Caki2 (cell line): ENCODE measurements at regions not wholly inside any gene's neighbourhood (a gene's known extent, or its start where the extent isn't known, plus 50 kb on each side); places are given as distances from the start of the nearest gene placed in this dataset.
"Not testable (repeated sequence)": the region's sequence is repeated elsewhere in the genome, so short reads cannot be mapped to it uniquely, and the experiment has no call there.

Experiments
- DNase-seq: peaks from one replicate; pipeline ENCODE4 v3.0.0-alpha.2; 2015; ENCODE audit warnings: low read depth
- in situ Hi-C: cut with HindIII; loops from 2 replicates; pipeline ENCODE4 v1.10.0; 2016; ENCODE audit warnings: low sequenced_read_pairs, low pct_unique_long_range_greater_than_20kb, mixed read lengths

DNA sequence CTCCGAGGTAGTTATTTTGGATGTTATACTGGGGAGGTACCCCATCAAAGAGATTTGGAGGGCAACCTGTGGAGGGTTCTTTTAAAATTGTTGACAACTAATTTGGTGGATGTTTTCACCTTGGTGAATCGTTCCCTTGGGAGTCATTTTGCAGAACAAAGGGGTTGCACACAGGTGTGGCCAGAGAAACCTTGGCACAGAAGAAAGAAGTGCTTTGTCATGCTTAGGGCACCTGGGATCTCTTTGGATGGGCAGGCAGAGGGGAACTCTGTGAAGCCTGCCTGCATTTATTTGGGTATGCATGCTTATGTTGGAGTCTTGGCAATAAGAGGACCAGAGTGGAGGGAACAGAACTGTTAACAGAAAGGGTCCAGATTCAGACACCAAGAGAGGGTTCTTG is 376.4 kb upstream of the AMELY start:
- in situ Hi-C loops, DNase-seq: not testable (repeated sequence)

DNA sequence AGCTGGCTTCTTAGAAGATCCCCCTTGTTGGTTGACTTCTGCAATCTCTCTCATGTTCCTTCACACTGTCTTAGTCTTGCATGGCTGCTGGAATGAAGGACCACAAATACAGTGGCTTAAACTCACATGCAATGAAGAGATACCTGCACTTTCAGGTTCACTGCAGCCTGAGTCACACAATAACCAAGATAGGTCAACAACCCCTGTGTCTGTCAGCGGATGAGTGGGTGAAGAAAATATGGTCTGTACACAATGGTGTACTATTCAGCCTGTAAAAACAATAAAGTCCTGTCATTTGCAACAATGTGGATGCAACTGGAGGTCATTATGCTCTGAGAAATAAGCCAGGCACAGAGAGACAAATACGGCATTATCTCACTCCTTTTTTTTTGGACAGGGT is 373.8 kb upstream of the AMELY start:
- in situ Hi-C loops, result no loop called here
- peak; percentile 16 for DNase-seq

DNA sequence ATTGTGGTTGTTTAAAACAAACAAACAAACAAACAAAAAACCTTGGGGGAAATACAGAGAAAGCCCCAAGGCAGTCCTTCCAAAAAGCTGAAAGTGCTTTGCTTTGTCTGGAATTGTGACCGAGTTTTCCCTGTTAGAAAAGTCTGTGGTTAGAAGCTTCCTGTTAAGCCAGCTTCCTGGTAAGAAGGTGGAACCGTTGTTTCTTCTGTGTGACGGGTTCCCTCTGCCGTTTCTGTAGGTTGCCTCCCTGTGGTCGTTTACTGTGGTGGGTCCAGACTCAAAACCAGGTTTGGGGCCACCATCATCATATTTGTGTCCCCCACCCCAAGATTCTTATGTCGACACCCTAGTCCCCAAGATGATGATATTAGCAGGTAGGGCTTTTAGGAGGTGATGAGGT is 371.4 kb upstream of the AMELY start:
- in situ Hi-C loops, result no loop called here
- no peak for DNase-seq

DNA sequence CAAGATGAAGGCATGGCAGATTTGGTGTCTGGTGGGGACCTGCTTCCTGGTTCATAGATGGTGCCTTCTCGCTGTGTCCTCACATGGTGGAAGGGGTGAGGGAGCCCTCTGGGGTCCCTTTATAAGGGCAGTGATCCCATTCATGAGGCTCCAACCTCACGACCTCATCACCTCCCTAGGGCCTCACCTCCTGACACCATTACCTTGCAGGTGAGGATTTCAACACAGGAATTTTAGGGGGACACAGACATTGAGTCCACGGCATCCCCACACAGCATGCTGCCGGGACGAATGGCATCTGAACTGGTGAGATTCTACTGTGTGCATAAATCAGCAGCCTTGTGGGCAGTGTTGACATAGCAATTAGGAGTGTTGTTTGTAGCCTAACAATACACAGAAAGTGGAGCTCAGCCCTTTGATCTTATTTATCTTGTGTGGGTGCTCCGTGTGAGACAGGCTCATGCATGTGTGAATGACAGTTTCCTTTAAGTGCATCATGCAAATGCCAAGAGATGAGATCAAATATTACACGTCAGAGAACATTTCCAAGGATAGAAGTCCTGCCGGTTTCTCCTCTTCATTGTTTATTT is 368.7 kb upstream of the AMELY start:
- DNase-seq, in situ Hi-C loops: not testable (repeated sequence)

DNA sequence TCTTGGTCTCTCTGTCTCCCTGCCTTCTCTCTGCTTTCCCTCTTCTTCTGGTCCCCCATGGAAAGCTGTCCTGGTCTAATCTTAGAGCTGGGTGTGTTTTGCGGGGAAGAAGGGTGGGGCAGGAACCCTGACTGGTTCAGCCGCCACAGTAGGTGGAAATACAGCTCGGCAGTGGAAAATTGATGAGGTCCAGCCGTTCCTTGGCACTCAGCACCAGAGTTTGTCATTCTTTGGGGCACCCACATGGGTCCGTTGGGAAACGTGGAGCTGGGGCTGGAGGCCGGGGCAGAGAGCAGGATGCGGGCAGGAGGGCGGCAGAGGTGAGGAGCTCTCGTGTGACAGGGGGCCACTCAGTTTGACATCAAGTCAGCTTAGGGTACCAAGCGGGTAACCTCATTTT is 364.2 kb upstream of the AMELY start:
- in situ Hi-C loops, result no loop called here
- DNase-seq, result no peak

DNA sequence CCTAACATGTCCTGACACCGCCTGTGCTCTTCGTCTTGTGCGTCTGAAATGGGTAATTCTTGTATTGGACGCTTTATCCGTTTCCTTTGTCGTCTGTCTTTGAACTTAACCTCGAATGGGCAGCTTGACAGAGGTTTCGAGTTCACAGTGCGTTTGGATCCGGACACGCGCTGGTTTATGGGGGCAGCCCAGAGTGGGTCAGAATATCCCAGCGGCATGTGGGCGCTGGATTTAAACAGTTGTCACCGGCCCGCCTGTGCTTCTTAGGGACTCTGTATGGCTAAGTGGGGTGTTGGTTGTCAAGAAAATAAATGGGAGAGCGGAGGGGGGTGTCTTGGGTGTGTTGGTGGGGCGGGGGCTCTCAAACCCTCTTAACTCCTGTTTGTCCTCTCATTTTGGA is 363.5 kb upstream of the AMELY start:
- in situ Hi-C loops, result no loop called here
- no peak for DNase-seq

DNA sequence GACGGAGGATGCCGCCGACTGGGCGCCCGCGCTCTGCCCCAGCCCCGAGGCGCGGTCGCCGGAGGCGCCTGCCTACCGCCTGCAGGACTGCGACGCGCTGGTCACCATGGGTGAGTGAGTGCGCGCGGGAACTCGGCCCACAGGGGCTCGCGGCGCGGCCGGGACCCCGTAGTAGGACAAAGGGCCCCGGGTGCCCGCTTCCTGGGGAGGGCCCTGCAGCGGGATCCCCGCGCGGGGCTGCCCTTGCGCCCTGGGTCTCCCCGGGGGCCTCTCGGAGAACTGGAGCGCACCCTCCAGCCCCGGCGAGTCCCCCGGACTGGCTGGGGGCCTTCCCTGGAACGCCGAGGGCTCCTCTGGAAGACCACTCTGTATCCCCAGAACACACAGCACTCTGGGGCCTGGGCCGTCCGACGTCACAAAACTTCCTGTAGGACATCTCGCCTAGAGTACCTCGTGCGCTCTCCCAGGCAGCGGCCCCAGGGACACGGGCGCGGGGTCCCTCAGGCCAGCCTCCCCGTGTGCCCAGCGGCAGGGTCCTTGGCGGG is 362.9 kb upstream of the AMELY start:
- DNase-seq, result no peak
- in situ Hi-C loops, result no loop called here

DNA sequence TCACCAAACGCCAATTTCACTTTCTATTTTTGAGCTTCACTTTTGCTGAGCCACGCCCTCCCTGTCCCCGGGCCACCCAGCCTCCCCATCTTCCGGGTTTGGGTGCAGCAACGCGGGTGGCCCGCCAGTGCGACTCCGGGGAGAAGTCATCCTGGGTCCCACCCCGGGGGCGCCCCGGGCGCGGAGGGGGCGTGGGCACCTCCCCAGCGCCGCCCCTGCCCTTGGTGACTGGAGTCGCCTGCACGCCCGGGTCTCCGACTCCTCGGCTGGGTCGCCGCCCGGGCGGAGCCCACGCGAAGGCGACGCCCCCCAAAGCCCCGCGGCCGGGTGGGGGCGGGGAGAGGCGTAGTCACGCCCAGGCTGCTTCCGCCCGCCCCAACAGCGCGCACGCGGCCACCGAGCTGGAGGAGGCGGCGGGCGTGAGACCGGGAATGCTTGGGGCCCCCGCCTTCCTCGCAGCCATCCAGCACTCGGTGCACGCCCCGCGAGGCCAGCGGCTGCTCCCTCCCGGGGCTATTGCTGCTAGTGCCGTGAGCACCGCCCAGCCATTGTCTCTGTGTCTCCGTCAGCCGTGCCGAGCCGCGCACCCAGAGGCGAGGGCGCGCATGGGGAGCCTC is 362.1 kb upstream of the AMELY start:
- peak; percentile 87 for DNase-seq
- in situ Hi-C loops, result no loop called here

DNA sequence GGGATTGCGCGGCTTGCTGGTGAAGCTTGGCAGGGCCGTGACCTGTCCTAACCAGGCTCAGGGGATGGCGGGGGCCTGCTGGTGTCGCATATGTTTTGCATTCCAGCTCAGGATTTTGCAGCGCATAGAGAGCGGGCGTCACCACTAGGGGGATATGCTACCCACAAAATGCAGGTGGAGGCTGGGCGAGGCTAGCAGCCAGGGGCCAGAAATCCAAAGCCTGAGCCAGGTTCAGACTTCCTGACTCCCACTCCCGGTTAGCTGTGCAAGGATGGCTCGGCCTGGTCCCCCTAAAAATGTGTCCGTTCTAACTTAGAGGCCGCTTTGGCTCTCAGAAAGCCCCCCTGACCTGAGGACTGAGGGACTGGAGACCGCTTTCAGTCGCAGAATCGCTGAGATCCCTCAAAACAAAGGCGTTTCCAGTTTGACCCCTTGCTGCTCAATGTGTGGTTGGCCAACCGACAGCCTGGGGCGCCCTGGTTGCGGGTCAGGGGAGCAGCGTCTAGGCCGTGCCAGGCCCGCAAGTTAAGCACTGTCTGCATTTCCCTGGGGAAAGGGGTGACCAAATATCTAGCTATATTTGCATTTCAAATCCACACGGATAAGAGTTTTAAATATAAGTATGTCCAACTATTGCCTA is 361.1 kb upstream of the AMELY start:
- DNase-seq, result peak; percentile 48

DNA sequence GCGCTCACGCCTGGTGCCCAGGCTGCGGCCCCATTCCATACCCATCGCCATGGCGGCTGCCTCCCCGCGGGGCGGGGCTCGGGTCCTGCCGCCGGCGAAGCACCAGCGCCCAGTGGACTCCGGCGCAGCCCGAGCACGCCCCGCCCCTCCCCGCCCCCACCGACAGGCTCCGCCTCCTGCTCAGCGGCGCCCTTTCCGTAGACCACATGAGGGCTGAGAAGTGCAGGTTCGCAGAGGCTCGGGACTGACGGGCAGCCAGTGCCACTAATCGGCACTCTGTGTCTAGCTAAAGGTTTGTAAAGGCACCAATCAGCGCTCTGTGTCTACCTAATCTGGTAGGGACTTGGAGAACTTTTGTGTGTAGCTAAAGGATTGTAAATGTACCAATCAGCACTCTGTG is 352.2 kb upstream of the AMELY start:
- no peak for DNase-seq
- in situ Hi-C loops, result no loop called here

More for the DNA sequence above, 361.1 kb upstream of the AMELY start:
- in situ Hi-C loops, result no loop called here

DNA sequence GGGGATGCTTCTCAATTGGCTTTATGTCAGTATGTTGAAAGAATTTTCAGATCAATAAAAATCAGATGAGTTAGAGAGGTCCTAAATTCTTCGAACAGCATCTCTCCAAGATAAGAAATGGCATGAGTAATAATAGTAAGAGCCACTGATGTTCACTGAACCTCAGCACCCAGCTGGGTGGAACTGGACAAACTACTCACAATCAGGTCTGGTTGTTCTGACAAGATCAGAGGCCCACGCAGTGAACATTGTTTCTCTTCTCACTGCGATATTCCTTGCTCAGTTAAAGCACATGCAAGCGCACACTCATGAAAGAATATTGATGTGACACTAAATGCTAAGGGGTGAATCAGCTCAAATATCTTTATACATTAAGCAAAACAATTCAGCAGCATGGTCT is 351.0 kb upstream of the AMELY start:
- no peak for DNase-seq
- in situ Hi-C loops, result no loop called here

DNA sequence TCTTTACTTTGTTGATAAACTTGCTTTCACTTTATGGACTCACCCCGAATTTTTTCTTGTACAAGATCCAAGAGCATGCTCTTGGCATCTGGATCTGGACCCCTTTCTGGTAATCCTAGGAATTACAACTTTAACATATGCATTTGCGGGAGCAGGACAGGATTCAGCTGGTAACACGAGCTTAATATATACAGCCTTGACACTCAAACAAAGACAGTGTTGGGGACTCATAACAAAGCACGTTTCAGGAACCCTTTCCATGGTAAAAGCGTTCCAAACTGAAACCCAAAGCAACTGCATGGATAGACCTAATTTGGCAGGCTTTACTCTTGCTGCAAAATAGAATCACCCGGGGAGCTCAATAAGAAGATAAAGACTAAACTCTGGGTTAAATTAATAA is 349.7 kb upstream of the AMELY start:
- no peak for DNase-seq
- in situ Hi-C loops, result no loop called here

DNA sequence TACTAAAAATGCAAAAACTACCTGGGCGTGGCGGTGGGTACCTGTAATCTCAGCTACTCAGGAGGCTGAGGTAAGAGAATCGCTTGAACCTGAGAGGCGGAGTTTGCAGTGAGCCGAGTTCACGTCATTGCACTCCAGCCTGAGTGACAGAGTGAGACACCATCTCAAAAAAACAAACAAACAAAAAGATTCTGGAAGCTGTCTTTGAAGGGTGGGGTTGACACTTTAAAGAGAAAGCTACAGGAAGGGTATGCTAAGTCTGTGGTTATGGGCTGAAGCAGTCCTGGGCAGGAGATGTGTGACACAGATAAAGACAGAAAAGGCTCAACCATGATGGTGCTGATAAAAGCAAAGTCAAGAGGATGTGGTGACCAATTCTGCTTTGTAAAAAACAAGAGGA is 328.5 kb upstream of the AMELY start:
- in situ Hi-C loops, result no loop called here
- no peak for DNase-seq

DNA sequence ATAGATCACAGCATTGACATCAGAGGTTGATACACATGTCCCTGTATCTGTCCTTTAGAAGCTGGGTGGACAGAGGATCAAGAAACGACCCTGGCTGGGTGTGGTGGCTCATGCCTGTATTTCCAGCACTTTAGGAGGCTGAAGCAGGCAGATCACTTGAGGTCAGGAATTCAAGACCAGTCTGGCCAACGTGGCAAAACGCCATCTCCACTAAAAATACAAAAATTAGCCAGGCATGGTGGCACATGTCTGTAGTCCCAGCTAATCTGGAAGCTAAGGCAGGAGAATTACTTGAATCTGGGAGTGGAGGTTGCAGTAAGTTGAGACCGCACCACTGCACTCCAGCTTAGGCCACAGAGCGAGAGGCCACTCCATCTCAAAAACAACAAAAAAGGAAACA is 300.4 kb upstream of the AMELY start:
- in situ Hi-C loops, result no loop called here
- no peak for DNase-seq

DNA sequence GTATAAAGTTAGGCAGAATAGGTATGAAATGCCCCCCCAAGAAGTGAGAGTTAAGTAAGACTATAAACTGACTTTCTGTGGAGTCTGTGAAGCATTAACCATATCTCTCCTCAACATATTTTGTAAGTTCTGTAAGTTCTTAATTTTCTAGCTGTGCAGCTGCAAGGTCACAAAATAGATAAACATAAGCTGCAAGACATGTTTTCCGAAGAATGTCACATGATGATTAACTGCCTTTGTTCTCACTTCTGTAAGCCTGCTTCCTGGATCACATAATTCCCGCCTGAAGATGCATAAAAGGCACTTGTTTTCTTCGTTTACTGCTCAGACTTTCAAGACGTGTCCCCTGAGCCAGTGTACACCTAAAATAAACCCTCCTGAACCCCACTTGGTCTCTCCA is 292.9 kb upstream of the AMELY start:
- no peak for DNase-seq
- in situ Hi-C loops, result no loop called here

DNA sequence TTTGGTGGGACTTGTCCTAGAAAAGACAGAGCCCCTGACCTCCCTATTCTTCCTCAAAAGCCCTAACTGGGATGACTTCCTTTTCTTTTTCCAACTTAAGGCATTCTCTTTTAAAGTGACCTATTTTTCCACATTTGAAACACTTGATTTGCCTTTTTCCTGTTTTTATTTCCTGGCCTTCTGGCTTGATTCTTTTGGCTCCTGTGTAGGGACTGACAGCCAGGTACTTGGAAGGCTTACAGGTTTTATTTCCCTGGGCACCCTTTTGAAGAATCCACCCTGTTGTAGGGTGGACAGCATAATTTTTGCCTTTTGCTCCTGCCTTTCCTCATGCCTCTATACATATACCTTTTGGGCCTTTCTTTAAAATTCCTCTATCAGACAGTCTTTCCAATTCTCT is 271.0 kb upstream of the AMELY start:
- in situ Hi-C loops, result no loop called here
- DNase-seq, result no peak

DNA sequence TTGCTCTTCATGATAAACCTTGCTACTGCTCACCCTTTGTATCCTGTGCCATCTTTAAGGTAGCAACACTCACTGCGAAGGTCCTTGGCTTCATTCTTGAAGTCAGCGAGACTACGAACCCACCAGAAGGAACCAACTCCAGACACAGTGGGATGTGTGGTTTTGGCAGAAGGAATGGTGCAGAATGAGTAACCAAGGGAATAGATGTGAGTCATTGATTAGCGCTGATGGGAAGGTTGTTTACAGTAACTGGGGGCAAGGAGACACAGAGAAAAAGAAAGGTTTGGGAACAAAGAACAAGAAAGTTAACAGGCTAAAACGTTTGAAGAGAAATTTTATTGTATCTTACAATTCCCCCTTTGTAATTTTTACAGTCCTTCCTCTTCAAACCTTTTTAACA is 266.1 kb upstream of the AMELY start:
- in situ Hi-C loops, result no loop called here

DNA sequence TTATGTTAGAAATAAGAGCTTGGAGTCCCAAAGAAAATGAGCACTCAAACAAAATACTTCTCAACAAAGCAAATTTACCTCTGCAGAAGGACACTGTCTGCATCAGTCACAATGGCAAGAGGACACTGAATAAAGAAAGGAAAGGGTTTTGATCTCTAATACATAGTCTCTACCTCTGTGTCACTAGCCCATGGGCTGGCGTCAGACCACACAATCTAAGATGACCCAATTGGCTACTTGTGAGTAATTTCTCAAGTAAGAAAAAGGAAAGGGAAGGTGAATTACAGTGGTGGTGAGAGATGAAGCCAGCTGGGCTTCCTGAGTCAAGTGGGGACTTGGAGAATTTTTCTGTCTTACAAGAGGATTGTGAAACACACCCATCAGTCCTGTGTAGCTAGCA is 257.9 kb upstream of the AMELY start:
- DNase-seq, result no peak
- in situ Hi-C loops, result no loop called here

More for the DNA sequence above, 266.1 kb upstream of the AMELY start:
- DNase-seq, result no peak

DNA sequence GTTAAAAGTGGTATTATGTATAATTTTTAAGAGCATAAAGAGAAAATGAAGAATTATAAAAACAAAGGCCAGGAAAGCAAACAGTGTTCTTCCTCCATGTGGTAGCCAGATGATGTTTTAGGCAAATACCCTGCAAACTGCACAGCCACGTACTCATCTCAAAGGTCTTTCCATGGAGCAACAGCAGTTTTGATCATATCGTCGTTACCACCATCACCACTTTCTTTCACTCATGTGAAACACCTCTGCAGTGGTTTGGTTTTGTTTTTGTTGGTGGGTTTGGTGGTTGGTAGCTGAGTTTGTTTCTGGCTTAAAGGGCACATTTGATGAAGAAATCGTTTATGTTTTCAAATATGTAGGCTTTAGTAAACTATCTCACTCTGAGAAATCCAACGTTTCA is 229.9 kb upstream of the AMELY start:
- in situ Hi-C loops, result no loop called here

More for the DNA sequence above, 229.9 kb upstream of the AMELY start:
- DNase-seq, result no peak
